ENCODE measurements at regions not wholly inside any gene's neighbourhood (a gene's known extent, or its start where the extent isn't known, plus 50 kb on each side); places are given as distances from the start of the nearest gene placed in this dataset.

DNA sequence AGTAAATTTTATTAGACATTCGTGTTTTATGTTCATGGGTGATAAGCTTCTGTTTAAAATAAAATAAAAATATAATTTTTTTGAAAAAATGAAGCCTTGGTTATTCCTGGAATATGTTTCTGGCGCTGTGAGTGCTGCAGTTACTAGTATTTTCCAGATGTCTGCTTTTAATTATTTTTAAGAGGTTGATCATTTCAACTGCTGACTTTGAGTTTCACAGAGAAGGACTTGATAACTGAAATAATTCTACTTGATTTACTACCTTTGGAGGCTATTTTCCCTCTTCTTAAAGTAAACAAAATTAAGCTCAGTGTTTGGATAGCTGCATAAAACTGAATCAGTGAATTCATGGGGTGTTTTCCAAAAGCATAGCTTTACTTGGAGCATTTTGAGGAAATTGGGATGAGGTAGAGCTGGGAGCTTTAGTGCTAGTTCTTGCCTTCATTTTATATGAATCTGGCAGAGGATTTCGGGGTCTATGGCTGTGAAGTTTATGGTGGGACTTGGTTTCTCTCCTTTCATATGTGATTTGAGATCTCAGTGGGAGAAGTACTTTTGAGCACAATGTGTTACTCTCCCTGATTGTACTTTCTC is 666.5 kb downstream of the DCDC2C start:
- TF ChIP-seq, protein P1, sequence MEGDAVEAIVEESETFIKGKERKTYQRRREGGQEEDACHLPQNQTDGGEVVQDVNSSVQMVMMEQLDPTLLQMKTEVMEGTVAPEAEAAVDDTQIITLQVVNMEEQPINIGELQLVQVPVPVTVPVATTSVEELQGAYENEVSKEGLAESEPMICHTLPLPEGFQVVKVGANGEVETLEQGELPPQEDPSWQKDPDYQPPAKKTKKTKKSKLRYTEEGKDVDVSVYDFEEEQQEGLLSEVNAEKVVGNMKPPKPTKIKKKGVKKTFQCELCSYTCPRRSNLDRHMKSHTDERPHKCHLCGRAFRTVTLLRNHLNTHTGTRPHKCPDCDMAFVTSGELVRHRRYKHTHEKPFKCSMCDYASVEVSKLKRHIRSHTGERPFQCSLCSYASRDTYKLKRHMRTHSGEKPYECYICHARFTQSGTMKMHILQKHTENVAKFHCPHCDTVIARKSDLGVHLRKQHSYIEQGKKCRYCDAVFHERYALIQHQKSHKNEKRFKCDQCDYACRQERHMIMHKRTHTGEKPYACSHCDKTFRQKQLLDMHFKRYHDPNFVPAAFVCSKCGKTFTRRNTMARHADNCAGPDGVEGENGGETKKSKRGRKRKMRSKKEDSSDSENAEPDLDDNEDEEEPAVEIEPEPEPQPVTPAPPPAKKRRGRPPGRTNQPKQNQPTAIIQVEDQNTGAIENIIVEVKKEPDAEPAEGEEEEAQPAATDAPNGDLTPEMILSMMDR (IDR thresholded peaks at IDR 0.05): no peak
- intact Hi-C loops (cut with DNase I; ENCODE audit: low total_unique reads): no loop called here
- no peaks in the 10 kb centered on the region for H3K27me3 ChIP-seq
- no peak overlapping the region for H3K4me3 ChIP-seq
- H3K9me3 ChIP-seq: peaks cover 0 to 13% (median 5%) of the 10 kb centered on the region in 3 donors
- no peaks in the 10 kb centered on the region for H3K36me3 ChIP-seq
- DNase-seq: no peak
- no peaks in the 10 kb centered on the region for H3K4me1 ChIP-seq
- H3K27ac ChIP-seq: no peak overlapping the region

DNA sequence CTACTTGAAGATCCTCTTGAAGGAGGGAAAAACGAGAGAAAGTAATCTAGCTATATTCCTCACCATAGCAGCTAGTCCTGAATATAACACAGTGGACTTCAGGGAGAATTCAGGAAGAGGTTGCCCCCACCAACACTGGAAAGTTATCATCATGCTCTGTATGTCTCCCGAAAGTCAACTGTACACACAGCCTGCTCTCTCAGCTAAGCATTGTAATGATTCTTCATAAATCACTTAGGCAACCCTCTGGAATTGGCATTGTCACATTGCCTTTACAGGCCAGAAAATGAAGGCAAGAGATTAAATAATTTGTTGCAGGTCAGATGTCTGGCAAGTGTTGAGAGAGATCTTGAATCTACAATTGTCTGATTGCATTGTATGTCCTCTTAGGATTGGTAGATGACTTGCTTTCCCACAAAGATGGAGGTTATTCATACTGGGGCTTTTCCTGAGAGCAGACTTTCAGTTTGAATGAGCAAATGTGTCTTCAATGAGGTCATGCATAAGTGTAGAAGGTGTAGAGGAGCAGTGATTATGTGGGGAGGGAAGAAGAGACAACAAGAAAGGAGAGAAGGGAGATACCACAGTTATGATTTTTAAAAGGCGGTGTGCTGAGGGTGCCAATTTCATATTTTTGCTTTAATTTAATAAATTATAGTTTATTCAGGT is 667.2 kb downstream of the DCDC2C start:
- no peak for DNase-seq
- Histone ChIP-seq H3K9me3 (peaks cover 2 to 13% (median 5%) of the 10 kb centered on the region in 3 donors), H3K4me3 (no peak overlapping the region), H3K36me3 (no peaks in the 10 kb centered on the region), H3K27me3 (no peaks in the 10 kb centered on the region), H3K4me1 (no peaks in the 10 kb centered on the region), H3K27ac (no peak overlapping the region)
- TF ChIP-seq, protein P1 (IDR thresholded peaks at IDR 0.05): no peak
- intact Hi-C loops (cut with DNase I; ENCODE audit: low total_unique reads): no loop called here

DNA sequence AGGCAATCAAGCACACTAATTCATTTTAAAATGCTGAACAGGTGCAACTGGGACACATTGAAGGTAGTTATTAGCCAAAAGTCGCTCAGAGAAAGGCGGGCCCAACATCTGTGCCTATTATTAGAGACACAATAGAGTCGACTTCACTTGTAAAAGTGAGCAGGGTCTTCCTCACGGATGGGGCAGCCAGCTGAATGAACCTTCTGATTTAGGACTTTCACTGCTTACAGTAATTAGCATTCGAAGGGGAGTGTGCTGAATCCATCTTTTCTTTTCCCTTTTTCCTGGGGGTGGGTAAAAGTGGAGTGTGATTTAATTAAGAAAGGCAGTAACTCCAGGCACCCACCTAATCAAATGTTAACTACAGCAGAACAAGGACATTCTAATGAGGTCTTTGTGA is 677.7 kb downstream of the DCDC2C start:
- Histone ChIP-seq H3K27ac (no peak overlapping the region), H3K36me3 (no peaks in the 10 kb centered on the region), H3K27me3 (no peaks in the 10 kb centered on the region), H3K4me1 (no peaks in the 10 kb centered on the region), H3K9me3 (peaks cover 0 to 2% (median 0%) of the 10 kb centered on the region in 3 donors), H3K4me3 (no peak overlapping the region)
- TF ChIP-seq, protein P1 (IDR thresholded peaks at IDR 0.05): no peak
- intact Hi-C loops (cut with DNase I; ENCODE audit: low total_unique reads): no loop called here
- DNase-seq: no peak

DNA sequence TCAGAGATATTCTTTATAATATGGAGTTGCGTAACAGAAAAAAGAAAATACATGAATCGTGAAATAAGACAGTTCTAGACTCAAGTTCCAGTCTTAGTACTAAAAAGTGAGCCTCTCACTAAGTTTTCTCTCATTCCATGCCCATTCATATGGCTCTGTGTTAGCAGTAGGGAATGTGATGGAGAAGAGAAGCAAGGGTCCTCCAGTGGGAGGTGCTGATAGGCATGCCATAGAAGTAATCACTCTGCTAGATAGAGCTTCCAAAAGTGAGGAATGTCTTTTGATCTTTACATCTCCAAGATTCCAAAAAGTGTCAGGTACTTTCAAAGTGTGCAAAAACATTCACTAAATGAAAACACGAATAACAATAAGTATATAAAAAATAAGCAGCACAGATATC is 678.4 kb downstream of the DCDC2C start:
- no peak overlapping the region for H3K27ac ChIP-seq
- no peaks in the 10 kb centered on the region for H3K4me1 ChIP-seq
- no peaks in the 10 kb centered on the region for H3K27me3 ChIP-seq
- intact Hi-C loops (cut with DNase I; ENCODE audit: low total_unique reads): no loop called here
- no peak overlapping the region for H3K4me3 ChIP-seq
- peaks cover 0 to 2% (median 0%) of the 10 kb centered on the region in 3 donors for H3K9me3 ChIP-seq
- no peaks in the 10 kb centered on the region for H3K36me3 ChIP-seq
- no peak for DNase-seq
- TF ChIP-seq, protein P1 (IDR thresholded peaks at IDR 0.05): no peak

- H3K27ac ChIP-seq: no peak overlapping the region
- no peak for DNase-seq
- H3K36me3 ChIP-seq: no peaks in the 10 kb centered on the region
- H3K4me1 ChIP-seq: no peaks in the 10 kb centered on the region
- H3K27me3 ChIP-seq: no peaks in the 10 kb centered on the region
- TF ChIP-seq, protein P1 (IDR thresholded peaks at IDR 0.05): no peak
- H3K4me3 ChIP-seq: no peak overlapping the region
- intact Hi-C loops (cut with DNase I; ENCODE audit: low total_unique reads): no loop called here
- H3K9me3 ChIP-seq: peaks cover 0 to 7% (median 3%) of the 10 kb centered on the region in 3 donors
Measured at GRCh38 chr2:4391013-4391412, 687.6 kb downstream of the DCDC2C start.
